NCI-H345 treated with DMSO at 0.1 percent for 48 hours (cell line): ENCODE measurements at regions not wholly inside any gene's neighbourhood (a gene's known extent, or its start where the extent isn't known, plus 50 kb on each side); places are given as distances from the start of the nearest gene placed in this dataset.

Source experiments
- DNase-seq: peaks from one replicate; lab custom pipeline; 2025; ENCODE audit not compliant: unreplicated experiment; lab: John Stamatoyannopoulos, UW

- peak; percentile 8 for DNase-seq
Observed at GRCh38 chr7:124429923-124430322, 335.7 kb downstream of the GPR37 start.

- peak; percentile 10 for DNase-seq
Observed at GRCh38 chr7:124428781-124429180, 336.8 kb downstream of the GPR37 start.

- DNase-seq = no peak
Observed at GRCh38 chr7:124426621-124427020, 339.0 kb downstream of the GPR37 start.

GRCh38 chr7:124423863-124424262 is 341.7 kb downstream of the GPR37 start:
- no peak for DNase-seq

- DNase-seq = no peak
Observed at GRCh38 chr7:124422081-124422480, 343.5 kb downstream of the GPR37 start.

- no peak for DNase-seq
Observed at GRCh38 chr7:124420367-124420766, 345.2 kb downstream of the GPR37 start.

- DNase-seq = no peak
Observed at GRCh38 chr7:124413029-124413428, 352.6 kb downstream of the GPR37 start.

GRCh38 chr7:124412531-124412930 is 353.1 kb downstream of the GPR37 start:
- DNase-seq = no peak

GRCh38 chr7:124411796-124412195 is 353.8 kb downstream of the GPR37 start:
- DNase-seq = no peak

GRCh38 chr7:124403587-124403986 is 362.0 kb downstream of the GPR37 start:
- DNase-seq = no peak

- no peak for DNase-seq
Observed at GRCh38 chr7:124403112-124403511, 362.5 kb downstream of the GPR37 start.

- DNase-seq = no peak
Observed at GRCh38 chr7:124399941-124400340, 365.7 kb downstream of the GPR37 start.

GRCh38 chr7:124398937-124399552 is 366.2 kb upstream of the TMEM229A start:
- no peak for DNase-seq

- DNase-seq = no peak
Observed at GRCh38 chr7:124397134-124397533, 364.3 kb upstream of the TMEM229A start.

GRCh38 chr7:124390301-124390700 is 357.4 kb upstream of the TMEM229A start:
- no peak for DNase-seq

- DNase-seq = no peak
Observed at GRCh38 chr7:124388751-124389150, 355.9 kb upstream of the TMEM229A start.

- no peak for DNase-seq
Observed at GRCh38 chr7:124387056-124387455, 354.2 kb upstream of the TMEM229A start.

- no peak for DNase-seq
Observed at GRCh38 chr7:124379296-124379695, 346.4 kb upstream of the TMEM229A start.

- DNase-seq = no peak
Observed at GRCh38 chr7:124376111-124376510, 343.2 kb upstream of the TMEM229A start.

- no peak for DNase-seq
Observed at GRCh38 chr7:124375391-124375790, 342.5 kb upstream of the TMEM229A start.

- DNase-seq = no peak
Observed at GRCh38 chr7:124369310-124369709, 336.4 kb upstream of the TMEM229A start.

GRCh38 chr7:124366118-124366517 is 333.3 kb upstream of the TMEM229A start:
- DNase-seq = no peak

GRCh38 chr7:124364283-124364682 is 331.4 kb upstream of the TMEM229A start:
- DNase-seq = no peak
